Adrenal gland (tissue), 9 donors: ENCODE measurements at regions not wholly inside any gene's neighbourhood (a gene's known extent, or its start where the extent isn't known, plus 50 kb on each side); places are given as distances from the start of the nearest gene placed in this dataset.

Source experiments
- DNase-seq, 7 donors: peaks; one replicate each; pipeline ENCODE4 v3.0.0-alpha.2; 2019 to 2020
- H3K27ac ChIP-seq, 5 donors: fragments of 200-600 bp; sonication (generic) in 4 of 5; 1 replicate in 3 of 5; 2 replicates in 2 of 5; pipeline versions ENCODE4 v1.5.1 to v1.8.0; 2016 to 2020; ENCODE audit warnings: mild to moderate bottlenecking in 1 of 5
- H3K27me3 ChIP-seq: fragments of 200-600 bp; 2 replicates; pipeline ENCODE4 v1.8.0; 2021
- H3K36me3 ChIP-seq, 2 donors: fragments of 200-600 bp; replicated peaks in 1 of 2; 1 replicate in 1 of 2; 2 replicates in 1 of 2; pipeline versions ENCODE4 v1.5.1 to v1.8.0; 2018 to 2022
- H3K4me1 ChIP-seq, 2 donors: fragments of 200-600 bp; replicated peaks in 1 of 2; 1 replicate in 1 of 2; 2 replicates in 1 of 2; pipeline versions ENCODE4 v1.5.1 to v1.8.0; 2018 to 2021
- H3K4me3 ChIP-seq, 4 donors: fragments of 200-600 bp; sonication (generic) in 3 of 4; one replicate each; pipeline ENCODE4 v1.5.1; 2016 to 2018
- H3K9me3 ChIP-seq, 3 donors: fragments of 200-600 bp; sonication (generic) in 1 of 3; replicated peaks in 1 of 3; 1 replicate in 2 of 3; 2 replicates in 1 of 3; pipeline versions ENCODE4 v1.5.1 to v1.8.0; 2016 to 2021
- CTCF ChIP-seq, 6 experiments: fragments of 450-650 bp in 4 of 6; fragments of 200-600 bp in 2 of 6; sonication (generic) in 1 of 6; IDR thresholded peaks; 1 replicate in 5 of 6; 2 replicates in 1 of 6; pipeline versions ENCODE4 v1.5.1 to v1.8.0; 2016 to 2021; ENCODE audit warnings: antibody characterized with exemption in 6 of 6, mild to moderate bottlenecking in 2 of 6, moderate library complexity in 1 of 6
- POLR2A ChIP-seq, 2 donors: fragments of 450-650 bp; IDR thresholded peaks; one replicate each; pipeline ENCODE4 v1.6.1; 2017; ENCODE audit warnings: antibody characterized with exemption in 2 of 2, mild to moderate bottlenecking in 2 of 2, moderate library complexity in 1 of 2
- WGBS, 4 donors: extraction: QIAGEN DNeasy Blood & Tissue Kit in 2 of 4; methylation state at CpG; one replicate each; pipeline versions ENCODE4 v1.1.5 to v1.1.7; 2013 to 2017; 5-methylcytosine and 5-hydroxymethylcytosine counted together
- intact Hi-C, 2 donors: fragments of 100-400 bp; cut with DNase I; formaldehyde crosslinking; loops; one replicate each; pipeline versions ENCODE4 v1.14.1 to v1.15.0; 2022 to 2023
- donor health status: healthy with polysubstance abuse.
- donor health status: Bipolar disorder and iron deficiency.
- donor health status: DM: yes; HTN: yes; CAD: no.
- donor health status: DM: no; HTN: no; CAD: no.
- donor health status: DM: no; HTN: no; CAD: no.

GRCh38 chr15:62986948-62987347 is 55.6 kb upstream of the TPM1 start:
- intact Hi-C loops: no loop called here
- H3K27ac ChIP-seq: no peak overlapping the region
- H3K27me3 ChIP-seq: no peaks in the 10 kb centered on the region
- WGBS, 4 donors: 89 to 100% (median 96%) methylated on average over 7 of the region's 7 CpGs
- no peak overlapping the region for H3K4me3 ChIP-seq
- TF ChIP-seq POLR2A (IDR thresholded peaks at IDR 0.05) (no peak), CTCF (IDR thresholded peaks at IDR 0.05) (no peak)
- H3K36me3 ChIP-seq: no peaks in the 10 kb centered on the region
- no peak for DNase-seq
- no peaks in the 10 kb centered on the region for H3K9me3 ChIP-seq
- no peaks in the 10 kb centered on the region for H3K4me1 ChIP-seq

GRCh38 chr15:62988701-62989100 is 53.8 kb upstream of the TPM1 start:
- Histone ChIP-seq H3K4me1 (no peaks in the 10 kb centered on the region), H3K9me3 (no peaks in the 10 kb centered on the region), H3K36me3 (no peaks in the 10 kb centered on the region), H3K27ac (no peak overlapping the region), H3K4me3 (no peak overlapping the region), H3K27me3 (no peaks in the 10 kb centered on the region)
- DNase-seq: no peak
- no peak for TF ChIP-seq POLR2A (IDR thresholded peaks at IDR 0.05)
- TF ChIP-seq CTCF (IDR thresholded peaks at IDR 0.05): no peak
- WGBS, 4 donors: 84 to 88% (median 86%) methylated on average over 7 of the region's 7 CpGs
- intact Hi-C loops: no loop called here

GRCh38 chr15:62989366-62990055 is 53.0 kb upstream of the TPM1 start:
- Histone ChIP-seq H3K4me1 (no peaks in the 10 kb centered on the region), H3K9me3 (no peaks in the 10 kb centered on the region), H3K27me3 (no peaks in the 10 kb centered on the region), H3K4me3 (no peak overlapping the region), H3K36me3 (no peaks in the 10 kb centered on the region), H3K27ac (no peak overlapping the region)
- TF ChIP-seq CTCF (IDR thresholded peaks at IDR 0.05) (no peak), POLR2A (IDR thresholded peaks at IDR 0.05) (no peak)
- DNase-seq: no peak
- intact Hi-C loops: no loop called here
- WGBS, 4 donors: 56 to 74% (median 67%) methylated on average over 10 of the region's 10 CpGs

- Histone ChIP-seq H3K4me1 (no peaks in the 10 kb centered on the region), H3K4me3 (no peak overlapping the region), H3K27me3 (no peaks in the 10 kb centered on the region), H3K27ac (no peak overlapping the region), H3K9me3 (no peaks in the 10 kb centered on the region), H3K36me3 (no peaks in the 10 kb centered on the region)
- intact Hi-C loops: no loop called here
- no peak for TF ChIP-seq POLR2A (IDR thresholded peaks at IDR 0.05)
- TF ChIP-seq CTCF (IDR thresholded peaks at IDR 0.05): no peak
- 40 to 53% (median 46%) methylated on average over 2 of the region's 2 CpGs for WGBS, 4 donors
- DNase-seq: no peak
Measured at GRCh38 chr15:62991698-62992097, 50.8 kb upstream of the TPM1 start.
